ENCODE measurements at regions not wholly inside any gene's neighbourhood (a gene's known extent, or its start where the extent isn't known, plus 50 kb on each side); places are given as distances from the start of the nearest gene placed in this dataset.

- TF ChIP-seq CTCF (conservative IDR thresholded peaks at IDR 0.05; ENCODE audit: low read length) = no peak
- no peak for TF ChIP-seq EZH2phosphoT487 (IDR thresholded peaks at IDR 0.05; ENCODE audit: borderline replicate concordance, low read depth, low read length)
These were observed 281.6 kb upstream of the FMN2 start for GRCh38 chr1:239810061-239810481.

Measured in OCI-LY7 (cell line).